GM23338 (cell line): ENCODE measurements at regions not wholly inside any gene's neighbourhood (a gene's known extent, or its start where the extent isn't known, plus 50 kb on each side); places are given as distances from the start of the nearest gene placed in this dataset.

Experiments
- CREB1 ChIP-seq: fragments of 250-450 bp; sonication (Bioruptor Pico); IDR thresholded peaks from 2 replicates; pipeline ENCODE4 v1.5.0; 2020; ENCODE audit warnings: low read depth, mild to moderate bottlenecking, moderate library complexity
- CTCF ChIP-seq, 2 experiments: fragments of 200-600 bp in 1 of 2; sonication (generic) in 1 of 2; conservative IDR thresholded peaks; 2 replicates each; pipeline versions ENCODE4 v1.5.1 to v1.6.1; 2016 to 2017; ENCODE audit warnings: antibody characterized with exemption in 2 of 2, low read depth in 2 of 2, mild to moderate bottlenecking in 2 of 2, moderate library complexity in 1 of 2
- POLR2AphosphoS5 ChIP-seq: IDR thresholded peaks from 2 replicates; pipeline ENCODE4 v1.6.1; 2016; ENCODE audit warnings: antibody characterized with exemption, low read depth

- TF ChIP-seq CREB1 (CRISPR knock-in tag) (no peak), CTCF (conservative IDR thresholded peaks at IDR 0.05; ENCODE audit: low read depth in 2 of 2) (no peak), POLR2AphosphoS5 (no peak)
Measured at GRCh38 chr5:163988566-163988965, 483.1 kb downstream of the MAT2B start.
